ENCODE measurements at regions not wholly inside any gene's neighbourhood (a gene's known extent, or its start where the extent isn't known, plus 50 kb on each side); places are given as distances from the start of the nearest gene placed in this dataset.

GRCh38 chr6:122077603-122078002 is 321.8 kb upstream of the HSF2 start:
- TF ChIP-seq CTCF (tag by site-specific recombination; IDR thresholded peaks at IDR 0.05) (no peak), ZNF302 (tag by site-specific recombination; IDR thresholded peaks at IDR 0.05; ENCODE audit: low read depth) (no peak), PBX3 (CRISPR knock-in tag; IDR thresholded peaks at IDR 0.05) (no peak)
